ENCODE measurements at regions not wholly inside any gene's neighbourhood (a gene's known extent, or its start where the extent isn't known, plus 50 kb on each side); places are given as distances from the start of the nearest gene placed in this dataset.

- peaks cover 35% of the 10 kb centered on the region for H4K20me1 ChIP-seq (ENCODE audit: insufficient read depth, low read length)
- peaks cover 10% of the 10 kb centered on the region for H3K4me1 ChIP-seq (ENCODE audit: low read length)
- TF ChIP-seq, protein P1, sequence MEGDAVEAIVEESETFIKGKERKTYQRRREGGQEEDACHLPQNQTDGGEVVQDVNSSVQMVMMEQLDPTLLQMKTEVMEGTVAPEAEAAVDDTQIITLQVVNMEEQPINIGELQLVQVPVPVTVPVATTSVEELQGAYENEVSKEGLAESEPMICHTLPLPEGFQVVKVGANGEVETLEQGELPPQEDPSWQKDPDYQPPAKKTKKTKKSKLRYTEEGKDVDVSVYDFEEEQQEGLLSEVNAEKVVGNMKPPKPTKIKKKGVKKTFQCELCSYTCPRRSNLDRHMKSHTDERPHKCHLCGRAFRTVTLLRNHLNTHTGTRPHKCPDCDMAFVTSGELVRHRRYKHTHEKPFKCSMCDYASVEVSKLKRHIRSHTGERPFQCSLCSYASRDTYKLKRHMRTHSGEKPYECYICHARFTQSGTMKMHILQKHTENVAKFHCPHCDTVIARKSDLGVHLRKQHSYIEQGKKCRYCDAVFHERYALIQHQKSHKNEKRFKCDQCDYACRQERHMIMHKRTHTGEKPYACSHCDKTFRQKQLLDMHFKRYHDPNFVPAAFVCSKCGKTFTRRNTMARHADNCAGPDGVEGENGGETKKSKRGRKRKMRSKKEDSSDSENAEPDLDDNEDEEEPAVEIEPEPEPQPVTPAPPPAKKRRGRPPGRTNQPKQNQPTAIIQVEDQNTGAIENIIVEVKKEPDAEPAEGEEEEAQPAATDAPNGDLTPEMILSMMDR (IDR thresholded peaks at IDR 0.05; ENCODE audit: low read depth, low read length): no peak
- no peak for TF ChIP-seq EZH2phosphoT487 (IDR thresholded peaks at IDR 0.05; ENCODE audit: low read depth)
- H3K27ac ChIP-seq (ENCODE audit: low read length): no peak overlapping the region
- H2AFZ ChIP-seq (ENCODE audit: low read depth, low read length): no peak overlapping the region
- no peak overlapping the region for H3K4me3 ChIP-seq (ENCODE audit: low read length)
- no peak overlapping the region for H3K4me2 ChIP-seq (ENCODE audit: low read length)
- H3K36me3 ChIP-seq (replicated peaks; ENCODE audit: low read depth, low read length): peaks cover 25% of the 10 kb centered on the region
- H3K79me2 ChIP-seq (ENCODE audit: low read length): no peaks in the 10 kb centered on the region
- H3K27me3 ChIP-seq (ENCODE audit: low read depth, low read length): peaks cover 7% of the 10 kb centered on the region; the same call in 1 of the 2 replicates
- no peaks in the 10 kb centered on the region for H3K9me3 ChIP-seq (ENCODE audit: insufficient read depth, low read length)
- H3K9ac ChIP-seq (ENCODE audit: low read length): no peak overlapping the region
Observed at GRCh38 chr16:31704138-31704537, 169.5 kb upstream of the ZNF267 start.

GRCh38 chr16:31705371-31705770 lies 168.2 kb upstream of the ZNF267 start:
- no peak overlapping the region for H2AFZ ChIP-seq (ENCODE audit: low read depth, low read length)
- no peak overlapping the region for H3K4me2 ChIP-seq (ENCODE audit: low read length)
- no peak overlapping the region for H3K4me3 ChIP-seq (ENCODE audit: low read length)
- no peak overlapping the region for H3K9ac ChIP-seq (ENCODE audit: low read length)
- peaks cover 25% of the 10 kb centered on the region for H3K36me3 ChIP-seq (replicated peaks; ENCODE audit: low read depth, low read length)
- H3K27me3 ChIP-seq (ENCODE audit: low read depth, low read length): no peaks in the 10 kb centered on the region
- H4K20me1 ChIP-seq (ENCODE audit: insufficient read depth, low read length): peaks cover 35% of the 10 kb centered on the region
- peaks cover 10% of the 10 kb centered on the region for H3K4me1 ChIP-seq (ENCODE audit: low read length)
- TF ChIP-seq, protein P1 (IDR thresholded peaks at IDR 0.05; ENCODE audit: low read depth, low read length): no peak
- no peak for TF ChIP-seq EZH2phosphoT487 (IDR thresholded peaks at IDR 0.05; ENCODE audit: low read depth)
- H3K79me2 ChIP-seq (ENCODE audit: low read length): no peaks in the 10 kb centered on the region
- no peak overlapping the region for H3K27ac ChIP-seq (ENCODE audit: low read length)
- no peaks in the 10 kb centered on the region for H3K9me3 ChIP-seq (ENCODE audit: insufficient read depth, low read length)

- H3K4me3 ChIP-seq (ENCODE audit: low read length): no peak overlapping the region
- no peaks in the 10 kb centered on the region for H3K9me3 ChIP-seq (ENCODE audit: insufficient read depth, low read length)
- H4K20me1 ChIP-seq (ENCODE audit: insufficient read depth, low read length): peaks cover 34% of the 10 kb centered on the region
- no peak overlapping the region for H3K9ac ChIP-seq (ENCODE audit: low read length)
- H3K27ac ChIP-seq (ENCODE audit: low read length): no peak overlapping the region
- H3K27me3 ChIP-seq (ENCODE audit: low read depth, low read length): no peaks in the 10 kb centered on the region
- H3K4me1 ChIP-seq (ENCODE audit: low read length): peaks cover 6% of the 10 kb centered on the region
- H3K4me2 ChIP-seq (ENCODE audit: low read length): no peak overlapping the region
- H2AFZ ChIP-seq (ENCODE audit: low read depth, low read length): no peak overlapping the region
- H3K36me3 ChIP-seq (replicated peaks; ENCODE audit: low read depth, low read length): peaks cover 25% of the 10 kb centered on the region
- H3K79me2 ChIP-seq (ENCODE audit: low read length): no peaks in the 10 kb centered on the region
- TF ChIP-seq, protein P1 (IDR thresholded peaks at IDR 0.05; ENCODE audit: low read depth, low read length): no peak
- no peak for TF ChIP-seq EZH2phosphoT487 (IDR thresholded peaks at IDR 0.05; ENCODE audit: low read depth)
Observed at GRCh38 chr16:31706318-31706717, 167.3 kb upstream of the ZNF267 start.

DNA sequence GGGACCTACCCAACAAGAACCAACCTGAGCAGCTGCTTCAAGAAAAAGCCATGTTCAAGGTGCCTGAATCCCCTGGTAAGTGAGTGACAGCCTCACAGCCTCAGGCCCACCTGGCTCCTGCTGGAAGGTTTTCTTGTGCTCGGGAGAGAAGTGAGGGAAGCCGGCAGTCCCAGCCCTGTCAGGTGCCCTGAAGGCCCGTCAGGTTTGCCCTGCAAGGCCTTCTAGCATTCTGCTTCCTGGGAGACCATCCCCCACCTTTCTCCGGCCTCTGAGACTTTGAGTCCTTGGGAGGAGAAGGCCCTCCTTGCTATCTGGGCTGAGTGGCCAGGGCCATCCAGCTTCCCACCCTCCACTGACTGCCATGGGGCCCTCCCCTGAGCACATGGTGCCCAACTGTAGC lies 166.7 kb upstream of the ZNF267 start:
- Histone ChIP-seq H3K4me2 (ENCODE audit: low read length) (no peak overlapping the region), H2AFZ (ENCODE audit: low read depth, low read length) (no peak overlapping the region), H3K27ac (ENCODE audit: low read length) (no peak overlapping the region), H3K9me3 (ENCODE audit: insufficient read depth, low read length) (no peaks in the 10 kb centered on the region), H3K9ac (ENCODE audit: low read length) (no peak overlapping the region), H3K4me1 (ENCODE audit: low read length) (no peaks in the 10 kb centered on the region; the same call in 1 of the 2 replicates), H3K36me3 (replicated peaks; ENCODE audit: low read depth, low read length) (peaks cover 25% of the 10 kb centered on the region), H3K4me3 (ENCODE audit: low read length) (no peak overlapping the region), H4K20me1 (ENCODE audit: insufficient read depth, low read length) (peaks cover 28% of the 10 kb centered on the region), H3K27me3 (ENCODE audit: low read depth, low read length) (no peaks in the 10 kb centered on the region), H3K79me2 (ENCODE audit: low read length) (no peaks in the 10 kb centered on the region)
- TF ChIP-seq, protein P1 (IDR thresholded peaks at IDR 0.05; ENCODE audit: low read depth, low read length): no peak
- no peak for TF ChIP-seq EZH2phosphoT487 (IDR thresholded peaks at IDR 0.05; ENCODE audit: low read depth)

Data from OCI-LY3 (cell line).